Loucy (cell line): ENCODE measurements at regions not wholly inside any gene's neighbourhood (a gene's known extent, or its start where the extent isn't known, plus 50 kb on each side); places are given as distances from the start of the nearest gene placed in this dataset.

Source experiments
- H2AFZ ChIP-seq: fragments of 200-600 bp; sonication (generic); 2 replicates; pipeline ENCODE4 v1.6.0; 2016; ENCODE audit warnings: antibody characterized with exemption, mild to moderate bottlenecking, low read length, moderate library complexity
- H3F3A ChIP-seq: fragments of 200-600 bp; 2 replicates; pipeline ENCODE4 v1.6.0; 2016; ENCODE audit warnings: antibody characterized with exemption, low read depth, mild to moderate bottlenecking
- H3K27me3 ChIP-seq: fragments of 200-600 bp; sonication (generic); 2 replicates; pipeline ENCODE4 v1.6.1; 2014; ENCODE audit warnings: low read length, mild to moderate bottlenecking; ENCODE audit not compliant: insufficient read depth, poor library complexity, severe bottlenecking
- H3K36me3 ChIP-seq: fragments of 200-600 bp; sonication (generic); 2 replicates; pipeline ENCODE4 v1.6.1; 2016; ENCODE audit warnings: low read length; ENCODE audit not compliant: insufficient read depth
- H3K4me1 ChIP-seq: fragments of 200-600 bp; sonication (generic); 2 replicates; pipeline ENCODE4 v1.5.1; 2014; ENCODE audit warnings: low read length, mild to moderate bottlenecking; ENCODE audit not compliant: insufficient read depth, poor library complexity, severe bottlenecking
- H3K4me2 ChIP-seq: fragments of 200-600 bp; sonication (generic); 2 replicates; pipeline ENCODE4 v1.6.0; 2014; ENCODE audit warnings: antibody characterized with exemption, low read length, low read depth, mild to moderate bottlenecking; ENCODE audit not compliant: poor library complexity, severe bottlenecking
- H3K4me3 ChIP-seq: fragments of 200-600 bp; sonication (generic); 2 replicates; pipeline ENCODE4 v1.5.1; 2014; ENCODE audit warnings: low read length, mild to moderate bottlenecking, mixed read lengths; ENCODE audit not compliant: poor library complexity, severe bottlenecking
- H3K79me2 ChIP-seq: fragments of 200-600 bp; sonication (generic); 2 replicates; pipeline ENCODE4 v1.6.1; 2014; ENCODE audit warnings: low read length; ENCODE audit not compliant: insufficient read depth
- H3K9ac ChIP-seq: fragments of 200-600 bp; sonication (generic); 2 replicates; pipeline ENCODE4 v1.6.0; 2014; ENCODE audit warnings: mild to moderate bottlenecking, low read depth, low read length, moderate library complexity; ENCODE audit not compliant: poor library complexity, severe bottlenecking
- H3K9me2 ChIP-seq: fragments of 200-600 bp; sonication (generic); replicated peaks from 2 replicates; pipeline ENCODE4 v1.6.1; 2016; ENCODE audit warnings: low read depth, low read length, mixed read lengths
- H3K9me3 ChIP-seq: fragments of 200-600 bp; sonication (generic); 2 replicates; pipeline ENCODE4 v1.6.1; 2014; ENCODE audit warnings: mild to moderate bottlenecking, antibody characterized with exemption, low read length, low read depth; ENCODE audit not compliant: insufficient read depth
- H4K20me1 ChIP-seq: fragments of 200-600 bp; sonication (generic); 2 replicates; pipeline ENCODE4 v1.6.0; 2014; ENCODE audit warnings: antibody characterized with exemption, low read length, mild to moderate bottlenecking; ENCODE audit not compliant: insufficient read depth, poor library complexity, severe bottlenecking
- CTCF ChIP-seq: fragments of 200-600 bp; sonication (generic); conservative IDR thresholded peaks from 2 replicates; pipeline ENCODE4 v1.5.1; 2014; ENCODE audit warnings: mild to moderate bottlenecking, antibody characterized with exemption, low read length
- EZH2phosphoT487 ChIP-seq: fragments of 200-600 bp; IDR thresholded peaks from 2 replicates; pipeline ENCODE4 v1.6.1; 2018; ENCODE audit warnings: antibody characterized with exemption, mild to moderate bottlenecking, moderate library complexity, borderline replicate concordance

- no peaks in the 10 kb centered on the region for H3K4me1 ChIP-seq
- no peak overlapping the region for H2AFZ ChIP-seq
- no peaks in the 10 kb centered on the region for H3K79me2 ChIP-seq
- no peak overlapping the region for H3K4me3 ChIP-seq
- H4K20me1 ChIP-seq: no peaks in the 10 kb centered on the region
- H3F3A ChIP-seq: no peaks in the 10 kb centered on the region
- TF ChIP-seq CTCF (no peak), EZH2phosphoT487 (no peak)
- H3K4me2 ChIP-seq: no peak overlapping the region
- H3K36me3 ChIP-seq: no peaks in the 10 kb centered on the region
- H3K9ac ChIP-seq: no peak overlapping the region
- no peaks in the 10 kb centered on the region for H3K9me3 ChIP-seq
- H3K27me3 ChIP-seq: no peaks in the 10 kb centered on the region
- no peaks in the 10 kb centered on the region for H3K9me2 ChIP-seq
Observed at GRCh38 chr3:94627689-94628088, 564.8 kb downstream of the NSUN3 start.

- no peak overlapping the region for H3K9ac ChIP-seq
- no peaks in the 10 kb centered on the region for H3K4me1 ChIP-seq
- H3F3A ChIP-seq: no peaks in the 10 kb centered on the region
- no peaks in the 10 kb centered on the region for H4K20me1 ChIP-seq
- no peak for TF ChIP-seq CTCF
- no peak for TF ChIP-seq EZH2phosphoT487
- no peaks in the 10 kb centered on the region for H3K36me3 ChIP-seq
- H3K4me2 ChIP-seq: no peak overlapping the region
- no peak overlapping the region for H3K4me3 ChIP-seq
- no peaks in the 10 kb centered on the region for H3K79me2 ChIP-seq
- H3K9me2 ChIP-seq: no peaks in the 10 kb centered on the region
- no peak overlapping the region for H2AFZ ChIP-seq
- H3K27me3 ChIP-seq: no peaks in the 10 kb centered on the region
- H3K9me3 ChIP-seq: no peaks in the 10 kb centered on the region
Observed at GRCh38 chr3:94643400-94643799, 580.5 kb downstream of the NSUN3 start.

GRCh38 chr3:94645790-94646189 is 582.9 kb downstream of the NSUN3 start:
- no peaks in the 10 kb centered on the region for H3K4me1 ChIP-seq

More at GRCh38 chr3:94645790-94646189, 582.9 kb downstream of the NSUN3 start:
- H3K36me3 ChIP-seq: no peaks in the 10 kb centered on the region
- no peaks in the 10 kb centered on the region for H3K9me3 ChIP-seq
- no peak overlapping the region for H3K9ac ChIP-seq
- H3K4me3 ChIP-seq: no peak overlapping the region
- H3K9me2 ChIP-seq: no peaks in the 10 kb centered on the region
- no peak overlapping the region for H3K4me2 ChIP-seq
- TF ChIP-seq CTCF: no peak
- no peak for TF ChIP-seq EZH2phosphoT487
- H4K20me1 ChIP-seq: no peaks in the 10 kb centered on the region
- no peak overlapping the region for H2AFZ ChIP-seq
- H3F3A ChIP-seq: no peaks in the 10 kb centered on the region
- no peaks in the 10 kb centered on the region for H3K27me3 ChIP-seq
- H3K79me2 ChIP-seq: no peaks in the 10 kb centered on the region
